ENCODE measurements at regions not wholly inside any gene's neighbourhood (a gene's known extent, or its start where the extent isn't known, plus 50 kb on each side); places are given as distances from the start of the nearest gene placed in this dataset.

DNA sequence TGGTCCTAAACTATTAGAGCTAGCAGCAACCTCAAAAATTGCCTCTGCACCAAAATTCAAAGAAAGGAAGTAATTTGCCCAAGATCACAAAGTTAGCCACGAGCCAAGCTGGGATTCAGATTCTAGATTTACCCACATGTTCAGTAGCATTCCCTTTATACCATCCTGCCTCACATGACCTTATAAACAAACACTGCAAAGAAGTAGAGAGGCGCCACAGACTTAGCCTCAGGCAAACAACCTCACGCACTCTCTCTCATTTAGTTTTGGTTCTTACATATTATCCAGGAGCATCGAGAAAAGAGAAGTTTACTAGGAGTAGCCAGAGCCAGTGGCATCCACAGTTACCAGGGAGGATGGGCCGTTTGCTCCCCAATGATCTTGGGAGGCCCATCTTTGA, 226.6 kb downstream of the OSR1 start:
- TF ChIP-seq, protein P1, sequence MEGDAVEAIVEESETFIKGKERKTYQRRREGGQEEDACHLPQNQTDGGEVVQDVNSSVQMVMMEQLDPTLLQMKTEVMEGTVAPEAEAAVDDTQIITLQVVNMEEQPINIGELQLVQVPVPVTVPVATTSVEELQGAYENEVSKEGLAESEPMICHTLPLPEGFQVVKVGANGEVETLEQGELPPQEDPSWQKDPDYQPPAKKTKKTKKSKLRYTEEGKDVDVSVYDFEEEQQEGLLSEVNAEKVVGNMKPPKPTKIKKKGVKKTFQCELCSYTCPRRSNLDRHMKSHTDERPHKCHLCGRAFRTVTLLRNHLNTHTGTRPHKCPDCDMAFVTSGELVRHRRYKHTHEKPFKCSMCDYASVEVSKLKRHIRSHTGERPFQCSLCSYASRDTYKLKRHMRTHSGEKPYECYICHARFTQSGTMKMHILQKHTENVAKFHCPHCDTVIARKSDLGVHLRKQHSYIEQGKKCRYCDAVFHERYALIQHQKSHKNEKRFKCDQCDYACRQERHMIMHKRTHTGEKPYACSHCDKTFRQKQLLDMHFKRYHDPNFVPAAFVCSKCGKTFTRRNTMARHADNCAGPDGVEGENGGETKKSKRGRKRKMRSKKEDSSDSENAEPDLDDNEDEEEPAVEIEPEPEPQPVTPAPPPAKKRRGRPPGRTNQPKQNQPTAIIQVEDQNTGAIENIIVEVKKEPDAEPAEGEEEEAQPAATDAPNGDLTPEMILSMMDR (IDR thresholded peaks at IDR 0.05) = no peak
- TF ChIP-seq EP300 (IDR thresholded peaks at IDR 0.05) = no peak
- no peak for TF ChIP-seq POLR2AphosphoS5 (IDR thresholded peaks at IDR 0.05)
- TF ChIP-seq POLR2A (IDR thresholded peaks at IDR 0.05) = no peak

Data from upper lobe of left lung (tissue), 4 donors.